ENCODE measurements at regions not wholly inside any gene's neighbourhood (a gene's known extent, or its start where the extent isn't known, plus 50 kb on each side); places are given as distances from the start of the nearest gene placed in this dataset.

- Histone ChIP-seq H3K4ac (ENCODE audit: low read length) (no peak overlapping the region), H2BK5ac (ENCODE audit: low read length) (no peak overlapping the region), H3K9me3 (replicated peaks in 1 of 2; ENCODE audit: control insufficient read depth in 2 of 2, insufficient read depth in 1 of 2, low read depth in 1 of 2, low read length in 2 of 2) (no peaks in the 10 kb centered on the region), H3K36me3 (replicated peaks in 1 of 2; ENCODE audit: control insufficient read depth in 2 of 2, insufficient read depth in 2 of 2, low read length in 2 of 2) (no peaks in the 10 kb centered on the region), H2AFZ (ENCODE audit: low read length) (no peak overlapping the region), H3K4me2 (ENCODE audit: insufficient read depth, low read length, poor library complexity, severe bottlenecking) (no peak overlapping the region), H3K27me3 (ENCODE audit: control insufficient read depth in 3 of 3, insufficient read depth in 3 of 3, low read depth in 1 of 3, low read length in 3 of 3) (no peaks in the 10 kb centered on the region), H3K9ac (ENCODE audit: low read depth, low read length, poor library complexity) (no peak overlapping the region), H2BK12ac (ENCODE audit: low read length) (no peak overlapping the region), H3K14ac (ENCODE audit: low read length) (no peak overlapping the region), H4K8ac (ENCODE audit: low read depth, low read length) (no peak overlapping the region), H2AK5ac (ENCODE audit: low read depth, low read length) (no peak overlapping the region), H3K4me1 (ENCODE audit: control insufficient read depth in 2 of 2, insufficient read depth in 1 of 2, low read depth in 1 of 2, low read length in 2 of 2) (no peaks in the 10 kb centered on the region), H2BK120ac (ENCODE audit: low read depth, low read length) (no peak overlapping the region), H3K4me3 (ENCODE audit: low read length in 2 of 2) (no peak overlapping the region), H3K79me1 (ENCODE audit: low read depth, low read length) (peaks cover 2% of the 10 kb centered on the region), H3K27ac (replicated peaks; ENCODE audit: low read length) (no peak overlapping the region), H4K91ac (ENCODE audit: low read depth, low read length, poor library complexity) (no peak overlapping the region), H2BK15ac (ENCODE audit: low read length) (no peak overlapping the region), H3K23ac (ENCODE audit: low read depth, low read length, poor library complexity) (no peak overlapping the region), H3K18ac (ENCODE audit: low read length) (no peak overlapping the region)
- no peak for DNase-seq (ENCODE audit: low spot score)
- 100% methylated on average over 1 of the region's 6 CpGs; no CpG with 5 or more reads in 1 of the 2 donors for WGBS, 2 donors (ENCODE audit: extremely low coverage in 2 of 2, insufficient read length in 2 of 2, insufficient replicate concordance in 1 of 2)
Observed at GRCh38 chr3:5063724-5064123, 58.4 kb upstream of the ARL8B start.

- Histone ChIP-seq H3K23ac (ENCODE audit: low read depth, low read length, poor library complexity) (no peak overlapping the region), H3K9me3 (replicated peaks in 1 of 2; ENCODE audit: control insufficient read depth in 2 of 2, insufficient read depth in 1 of 2, low read depth in 1 of 2, low read length in 2 of 2) (no peaks in the 10 kb centered on the region), H3K27ac (replicated peaks; ENCODE audit: low read length) (no peak overlapping the region), H2BK5ac (ENCODE audit: low read length) (no peak overlapping the region), H3K4ac (ENCODE audit: low read length) (no peak overlapping the region), H2BK120ac (ENCODE audit: low read depth, low read length) (no peak overlapping the region), H4K91ac (ENCODE audit: low read depth, low read length, poor library complexity) (no peak overlapping the region), H2BK15ac (ENCODE audit: low read length) (no peak overlapping the region), H4K8ac (ENCODE audit: low read depth, low read length) (no peak overlapping the region), H3K4me2 (ENCODE audit: insufficient read depth, low read length, poor library complexity, severe bottlenecking) (no peak overlapping the region), H3K36me3 (replicated peaks in 1 of 2; ENCODE audit: control insufficient read depth in 2 of 2, insufficient read depth in 2 of 2, low read length in 2 of 2) (no peaks in the 10 kb centered on the region), H3K4me3 (ENCODE audit: low read length in 2 of 2) (no peak overlapping the region), H3K4me1 (ENCODE audit: control insufficient read depth in 2 of 2, insufficient read depth in 1 of 2, low read depth in 1 of 2, low read length in 2 of 2) (no peaks in the 10 kb centered on the region), H2AFZ (ENCODE audit: low read length) (no peak overlapping the region), H3K9ac (ENCODE audit: low read depth, low read length, poor library complexity) (no peak overlapping the region), H3K14ac (ENCODE audit: low read length) (no peak overlapping the region), H2AK5ac (ENCODE audit: low read depth, low read length) (no peak overlapping the region), H3K27me3 (ENCODE audit: control insufficient read depth in 3 of 3, insufficient read depth in 3 of 3, low read depth in 1 of 3, low read length in 3 of 3) (peaks cover 0 to 11% (median 0%) of the 10 kb centered on the region in 3 experiments), H3K79me1 (ENCODE audit: low read depth, low read length) (no peaks in the 10 kb centered on the region), H2BK12ac (ENCODE audit: low read length) (no peak overlapping the region), H3K18ac (ENCODE audit: low read length) (no peak overlapping the region)
- WGBS, 2 donors (ENCODE audit: extremely low coverage in 2 of 2, insufficient read length in 2 of 2, insufficient replicate concordance in 1 of 2), result no CpG with 5 or more reads among the region's 14 CpGs
- no peak for DNase-seq (ENCODE audit: low spot score)
Observed at GRCh38 chr3:5068531-5069050, 53.5 kb upstream of the ARL8B start.

- Histone ChIP-seq H3K27ac (replicated peaks; ENCODE audit: low read length) (no peak overlapping the region), H2AFZ (ENCODE audit: low read length) (no peak overlapping the region), H3K9me3 (replicated peaks in 1 of 2; ENCODE audit: control insufficient read depth in 2 of 2, insufficient read depth in 1 of 2, low read depth in 1 of 2, low read length in 2 of 2) (no peaks in the 10 kb centered on the region), H3K23ac (ENCODE audit: low read depth, low read length, poor library complexity) (no peak overlapping the region), H2BK15ac (ENCODE audit: low read length) (no peak overlapping the region), H3K79me1 (ENCODE audit: low read depth, low read length) (no peaks in the 10 kb centered on the region), H3K4me1 (ENCODE audit: control insufficient read depth in 2 of 2, insufficient read depth in 1 of 2, low read depth in 1 of 2, low read length in 2 of 2) (no peaks in the 10 kb centered on the region), H3K4me3 (ENCODE audit: low read length in 2 of 2) (no peak overlapping the region), H3K36me3 (replicated peaks in 1 of 2; ENCODE audit: control insufficient read depth in 2 of 2, insufficient read depth in 2 of 2, low read length in 2 of 2) (no peaks in the 10 kb centered on the region), H3K14ac (ENCODE audit: low read length) (no peak overlapping the region), H3K9ac (ENCODE audit: low read depth, low read length, poor library complexity) (no peak overlapping the region), H3K4me2 (ENCODE audit: insufficient read depth, low read length, poor library complexity, severe bottlenecking) (no peak overlapping the region), H3K27me3 (ENCODE audit: control insufficient read depth in 3 of 3, insufficient read depth in 3 of 3, low read depth in 1 of 3, low read length in 3 of 3) (peaks cover 0 to 14% (median 0%) of the 10 kb centered on the region in 3 experiments), H4K91ac (ENCODE audit: low read depth, low read length, poor library complexity) (no peak overlapping the region), H3K18ac (ENCODE audit: low read length) (no peak overlapping the region), H2BK12ac (ENCODE audit: low read length) (no peak overlapping the region), H3K4ac (ENCODE audit: low read length) (no peak overlapping the region), H2BK5ac (ENCODE audit: low read length) (no peak overlapping the region), H2BK120ac (ENCODE audit: low read depth, low read length) (no peak overlapping the region), H4K8ac (ENCODE audit: low read depth, low read length) (no peak overlapping the region), H2AK5ac (ENCODE audit: low read depth, low read length) (no peak overlapping the region)
- no CpG with 5 or more reads among the region's 2 CpGs for WGBS, 2 donors (ENCODE audit: extremely low coverage in 2 of 2, insufficient read length in 2 of 2, insufficient replicate concordance in 1 of 2)
- no peak for DNase-seq (ENCODE audit: low spot score)
Observed at GRCh38 chr3:5069627-5070026, 52.5 kb upstream of the ARL8B start.

GRCh38 chr3:5071061-5071460 is 51.0 kb upstream of the ARL8B start:
- Histone ChIP-seq H4K8ac (ENCODE audit: low read depth, low read length) (no peak overlapping the region), H3K4me2 (ENCODE audit: insufficient read depth, low read length, poor library complexity, severe bottlenecking) (no peak overlapping the region), H3K9ac (ENCODE audit: low read depth, low read length, poor library complexity) (no peak overlapping the region), H3K36me3 (replicated peaks in 1 of 2; ENCODE audit: control insufficient read depth in 2 of 2, insufficient read depth in 2 of 2, low read length in 2 of 2) (no peaks in the 10 kb centered on the region), H4K91ac (ENCODE audit: low read depth, low read length, poor library complexity) (no peak overlapping the region), H2BK12ac (ENCODE audit: low read length) (no peak overlapping the region), H3K27ac (replicated peaks; ENCODE audit: low read length) (no peak overlapping the region), H3K23ac (ENCODE audit: low read depth, low read length, poor library complexity) (no peak overlapping the region), H2BK5ac (ENCODE audit: low read length) (no peak overlapping the region), H2AK5ac (ENCODE audit: low read depth, low read length) (no peak overlapping the region), H3K14ac (ENCODE audit: low read length) (no peak overlapping the region), H3K4me1 (ENCODE audit: control insufficient read depth in 2 of 2, insufficient read depth in 1 of 2, low read depth in 1 of 2, low read length in 2 of 2) (no peaks in the 10 kb centered on the region), H2BK15ac (ENCODE audit: low read length) (no peak overlapping the region), H3K79me1 (ENCODE audit: low read depth, low read length) (no peaks in the 10 kb centered on the region), H2AFZ (ENCODE audit: low read length) (no peak overlapping the region), H3K27me3 (ENCODE audit: control insufficient read depth in 3 of 3, insufficient read depth in 3 of 3, low read depth in 1 of 3, low read length in 3 of 3) (peaks cover 0 to 14% (median 0%) of the 10 kb centered on the region in 3 experiments), H2BK120ac (ENCODE audit: low read depth, low read length) (no peak overlapping the region), H3K9me3 (replicated peaks in 1 of 2; ENCODE audit: control insufficient read depth in 2 of 2, insufficient read depth in 1 of 2, low read depth in 1 of 2, low read length in 2 of 2) (no peaks in the 10 kb centered on the region), H3K4ac (ENCODE audit: low read length) (no peak overlapping the region), H3K4me3 (ENCODE audit: low read length in 2 of 2) (no peak overlapping the region), H3K18ac (ENCODE audit: low read length) (no peak overlapping the region)
- DNase-seq (ENCODE audit: low spot score), result no peak
- WGBS, 2 donors (ENCODE audit: extremely low coverage in 2 of 2, insufficient read length in 2 of 2, insufficient replicate concordance in 1 of 2), result no CpG with 5 or more reads among the region's 7 CpGs

Data from neuronal stem cell (in vitro differentiated cells).